IMR-90 (cell line): ENCODE measurements at regions not wholly inside any gene's neighbourhood (a gene's known extent, or its start where the extent isn't known, plus 50 kb on each side); places are given as distances from the start of the nearest gene placed in this dataset.

Experiments
- ATAC-seq: fragments of 200-7000 bp; cut with Tn5 transposase; 2 replicates; pipeline ENCODE4 v1.9.1; 2020; ENCODE audit warnings: low read depth, mild to moderate bottlenecking, moderate library complexity
- BruUV-seq: library from RNA; stranded (reverse); fragments of 400-500 nt; replicated peaks from 2 replicates; lab custom pipeline; 2021; lab: Mats Ljungman, UMichigan
- CTCF ChIA-PET: fragments of 300-600 bp; formaldehyde crosslinking; extraction: SDS; loops from one replicate; lab custom pipeline; 2021; ENCODE audit warnings: antibody characterized with exemption; lab: Yijun Ruan, JAX
- POLR2A ChIA-PET: fragments of 300-600 bp; sonication (Branson Sonifier 250); formaldehyde crosslinking; loops from one replicate; lab custom pipeline; 2022; ENCODE audit warnings: antibody characterized with exemption; ENCODE audit not compliant: unreplicated experiment; lab: Charles Lee
- DNase-seq: peaks from one replicate; pipeline ENCODE4 v3.0.0; 2013
- H2AFZ ChIP-seq: replicated peaks from 2 replicates; pipeline ENCODE3; 2013; ENCODE audit warnings: low read length, mild to moderate bottlenecking; ENCODE audit not compliant: poor library complexity
- H2AK5ac ChIP-seq: 2 replicates; pipeline ENCODE4 v1.6.1; 2013; ENCODE audit warnings: low read depth, low read length, inconsistent platforms
- H2AK9ac ChIP-seq: replicated peaks from 2 replicates; pipeline ENCODE3; 2013; ENCODE audit warnings: mild to moderate bottlenecking, low read depth, low read length, moderate library complexity; ENCODE audit not compliant: poor library complexity
- H2BK120ac ChIP-seq: 2 replicates; pipeline ENCODE4 v1.6.1; 2013; ENCODE audit warnings: low read depth, low read length, inconsistent platforms
- H2BK15ac ChIP-seq: 3 replicates; pipeline ENCODE4 v1.6.1; 2013; ENCODE audit warnings: low read depth, low read length, inconsistent platforms
- H2BK20ac ChIP-seq: 2 replicates; pipeline ENCODE4 v1.6.1; 2013; ENCODE audit warnings: low read depth, mild to moderate bottlenecking, inconsistent platforms, low read length, moderate library complexity
- H2BK5ac ChIP-seq: 2 replicates; pipeline ENCODE4 v1.6.1; 2013; ENCODE audit warnings: mild to moderate bottlenecking, low read depth, low read length, inconsistent platforms; ENCODE audit not compliant: poor library complexity, severe bottlenecking
- H3K14ac ChIP-seq: replicated peaks from 2 replicates; pipeline ENCODE4 v1.6.1; 2013; ENCODE audit warnings: low read depth, low read length, inconsistent platforms
- H3K18ac ChIP-seq: 2 replicates; pipeline ENCODE4 v1.6.1; 2013; ENCODE audit warnings: low read depth, low read length, control low read depth
- H3K23ac ChIP-seq: 2 replicates; pipeline ENCODE4 v1.6.1; 2013; ENCODE audit warnings: low read depth, low read length, inconsistent platforms
- H3K27ac ChIP-seq: 2 replicates; pipeline ENCODE4 v1.5.1; 2013; ENCODE audit warnings: mild to moderate bottlenecking, control low read depth, low read length; ENCODE audit not compliant: insufficient read depth
- H3K27me3 ChIP-seq: 2 replicates; pipeline ENCODE4 v1.6.1; 2013; ENCODE audit warnings: low read length; ENCODE audit not compliant: control insufficient read depth, insufficient read depth
- H3K36me3 ChIP-seq: 2 replicates; pipeline ENCODE4 v1.6.1; 2013; ENCODE audit warnings: low read length, mixed read lengths; ENCODE audit not compliant: control insufficient read depth, insufficient read depth
- H3K4ac ChIP-seq: 2 replicates; pipeline ENCODE4 v1.6.1; 2013; ENCODE audit warnings: low read depth, low read length, inconsistent platforms
- H3K4me1 ChIP-seq: 2 replicates; pipeline ENCODE4 v1.6.1; 2013; ENCODE audit warnings: low read length, mixed read lengths; ENCODE audit not compliant: control insufficient read depth, insufficient read depth
- H3K4me2 ChIP-seq: 2 replicates; pipeline ENCODE4 v1.6.1; 2013; ENCODE audit warnings: low read depth, mild to moderate bottlenecking, control low read depth, low read length, moderate library complexity
- H3K4me3 ChIP-seq: 2 replicates; pipeline ENCODE4 v1.5.1; 2013; ENCODE audit warnings: low read depth, mild to moderate bottlenecking, control low read depth, low read length, moderate library complexity; ENCODE audit not compliant: insufficient read depth
- H3K56ac ChIP-seq: 2 replicates; pipeline ENCODE4 v1.6.1; 2013; ENCODE audit warnings: low read length, inconsistent platforms; ENCODE audit not compliant: insufficient read depth; ENCODE audit errors: extremely low read depth
- H3K79me1 ChIP-seq, 2 experiments: 2 replicates each; pipeline ENCODE4 v1.6.1; 2013; ENCODE audit warnings: low read length in 2 of 2, inconsistent platforms in 1 of 2, low read depth in 1 of 2
- H3K9ac ChIP-seq: 2 replicates; pipeline ENCODE4 v1.6.1; 2013; ENCODE audit warnings: low read depth, low read length, control low read depth
- H3K9me1 ChIP-seq: 2 replicates; pipeline ENCODE4 v1.6.1; 2013; ENCODE audit warnings: low read length, inconsistent platforms; ENCODE audit not compliant: insufficient read depth
- H3K9me3 ChIP-seq: 2 replicates; pipeline ENCODE4 v1.6.1; 2013; ENCODE audit warnings: low read length; ENCODE audit not compliant: control insufficient read depth, insufficient read depth
- H4K20me1 ChIP-seq: 2 replicates; pipeline ENCODE4 v1.6.1; 2013; ENCODE audit warnings: low read length, inconsistent platforms; ENCODE audit not compliant: insufficient read depth
- H4K5ac ChIP-seq: 2 replicates; pipeline ENCODE4 v1.6.1; 2013; ENCODE audit warnings: mild to moderate bottlenecking, low read depth, low read length, control low read depth
- H4K8ac ChIP-seq, 2 experiments: 2 replicates each; pipeline ENCODE4 v1.6.1; 2013; ENCODE audit warnings: low read depth in 2 of 2, low read length in 2 of 2, control low read depth in 1 of 2, inconsistent platforms in 1 of 2
- H4K91ac ChIP-seq: 2 replicates; pipeline ENCODE4 v1.6.1; 2013; ENCODE audit warnings: low read depth, low read length, inconsistent platforms; ENCODE audit not compliant: insufficient read depth
- BHLHE40 ChIP-seq: fragments of 150-350 bp; IDR thresholded peaks from 2 replicates; pipeline ENCODE4 v1.6.1; 2016; ENCODE audit warnings: mild to moderate bottlenecking, low read depth, low read length
- CEBPB ChIP-seq: IDR thresholded peaks from 2 replicates; pipeline ENCODE4 v1.6.1; 2012; ENCODE audit warnings: low read depth, low read length, improper control_type of control experiment
- FOS ChIP-seq: fragments of 150-350 bp; IDR thresholded peaks from 2 replicates; pipeline ENCODE4 v1.6.1; 2016; ENCODE audit warnings: low read depth, low read length
- MAFK ChIP-seq: IDR thresholded peaks from 2 replicates; pipeline ENCODE4 v1.6.1; 2012; ENCODE audit warnings: low read depth, low read length, improper control_type of control experiment
- POLR2A ChIP-seq: IDR thresholded peaks from 2 replicates; pipeline ENCODE4 v1.6.1; 2012; ENCODE audit warnings: mild to moderate bottlenecking, low read depth, low read length
- RAD21 ChIP-seq: IDR thresholded peaks from 2 replicates; pipeline ENCODE4 v1.6.1; 2012; ENCODE audit warnings: low read length, improper control_type of control experiment
- dilution Hi-C: fragments of 300-500 bp; cut with HindIII; formaldehyde crosslinking; loops from one replicate; pipeline ENCODE4 v1.14.3; 2018; ENCODE audit warnings: low sequenced_read_pairs; ENCODE audit not compliant: unreplicated experiment
- in situ Hi-C: fragments of 300-500 bp; cut with MboI; formaldehyde crosslinking; loops from 3 replicates; pipeline ENCODE4 v1.14.3; 2019; ENCODE audit warnings: low sequenced_read_pairs, inconsistent platforms, mixed read lengths
- intact Hi-C: fragments of 100-400 bp; cut with micrococcal nuclease; formaldehyde crosslinking; loops from 2 replicates; pipeline ENCODE4 v1.10.0; 2022

DNA sequence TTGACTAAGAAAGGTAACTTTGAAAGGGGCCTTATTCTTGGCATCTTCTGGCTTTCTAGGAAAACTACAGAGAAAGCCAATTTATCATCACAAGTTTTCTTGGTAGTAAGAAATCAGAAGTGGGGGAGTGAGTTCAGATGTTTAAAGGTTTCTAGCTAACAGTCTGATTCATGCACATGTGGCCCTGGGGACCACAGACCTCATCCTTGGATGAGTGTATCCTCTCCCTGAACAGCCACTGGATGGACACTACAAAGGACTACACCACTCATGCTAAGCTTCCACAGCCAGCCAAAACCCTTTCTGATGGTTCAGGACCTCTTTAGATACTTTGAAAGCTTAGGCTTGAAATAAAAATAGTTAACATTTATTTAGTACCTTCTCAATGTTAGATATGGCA, 218.3 kb upstream of the STK17B start:
- no peak overlapping the region for H2AK9ac ChIP-seq
- no peaks in the 10 kb centered on the region for H3K4me1 ChIP-seq
- no peak overlapping the region for H3K56ac ChIP-seq
- POLR2A ChIA-PET: no interaction called here
- no peak overlapping the region for H3K18ac ChIP-seq
- H3K27ac ChIP-seq: no peak overlapping the region
- no peaks in the 10 kb centered on the region for H3K36me3 ChIP-seq
- no peaks in the 10 kb centered on the region for H3K9me3 ChIP-seq
- no peak for TF ChIP-seq MAFK
- TF ChIP-seq RAD21: no peak
- TF ChIP-seq BHLHE40: no peak
- no peak for TF ChIP-seq POLR2A
- TF ChIP-seq FOS: no peak
- no peak for TF ChIP-seq CEBPB
- H3K4ac ChIP-seq: no peak overlapping the region
- H3K4me3 ChIP-seq: no peak overlapping the region
- no peak overlapping the region for H2BK5ac ChIP-seq
- H3K79me1 ChIP-seq: no peaks in the 10 kb centered on the region
- BruUV-seq: no TSS peak
- H3K23ac ChIP-seq: no peak overlapping the region
- no peaks in the 10 kb centered on the region; the same call in 1 of the 2 replicates for H3K9me1 ChIP-seq
- intact Hi-C loops: no loop called here
- no peak overlapping the region for H2BK15ac ChIP-seq
- no peak for DNase-seq
- dilution Hi-C loops: no loop called here
- H4K5ac ChIP-seq: no peak overlapping the region
- H3K4me2 ChIP-seq: no peak overlapping the region
- CTCF ChIA-PET: no interaction called here
- H3K14ac ChIP-seq: no peak overlapping the region
- H4K91ac ChIP-seq: no peak overlapping the region
- H2BK20ac ChIP-seq: no peak overlapping the region
- H3K27me3 ChIP-seq: no peaks in the 10 kb centered on the region
- in situ Hi-C loops: no loop called here
- no peak for ATAC-seq
- H2BK120ac ChIP-seq: no peak overlapping the region
- no peak overlapping the region for H2AFZ ChIP-seq
- no peak overlapping the region for H2AK5ac ChIP-seq
- H4K8ac ChIP-seq: no peak overlapping the region
- no peak overlapping the region for H3K9ac ChIP-seq
- no peaks in the 10 kb centered on the region for H4K20me1 ChIP-seq
